ENCODE measurements at regions not wholly inside any gene's neighbourhood (a gene's known extent, or its start where the extent isn't known, plus 50 kb on each side); places are given as distances from the start of the nearest gene placed in this dataset.

DNA sequence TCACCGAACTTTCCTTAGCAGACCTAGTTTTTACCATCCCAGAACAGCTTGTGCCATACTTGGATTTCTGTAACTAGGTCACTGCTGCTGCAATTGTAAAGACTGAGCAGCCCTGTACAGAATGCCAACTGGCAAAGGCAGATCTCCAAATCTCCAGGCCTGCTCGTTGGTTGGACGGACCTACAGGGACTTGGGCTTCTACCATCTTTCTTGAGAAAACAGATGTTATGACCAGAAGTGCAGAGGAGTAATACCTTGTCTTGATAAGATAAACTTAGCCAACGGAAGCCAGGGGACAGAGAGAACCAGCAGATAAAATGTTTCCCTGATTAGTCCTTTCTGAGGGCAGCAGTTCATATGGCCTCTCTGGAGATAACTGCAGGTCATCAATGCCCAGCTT, 304.1 kb downstream of the RFPL4B start:
- TF ChIP-seq, protein P1, sequence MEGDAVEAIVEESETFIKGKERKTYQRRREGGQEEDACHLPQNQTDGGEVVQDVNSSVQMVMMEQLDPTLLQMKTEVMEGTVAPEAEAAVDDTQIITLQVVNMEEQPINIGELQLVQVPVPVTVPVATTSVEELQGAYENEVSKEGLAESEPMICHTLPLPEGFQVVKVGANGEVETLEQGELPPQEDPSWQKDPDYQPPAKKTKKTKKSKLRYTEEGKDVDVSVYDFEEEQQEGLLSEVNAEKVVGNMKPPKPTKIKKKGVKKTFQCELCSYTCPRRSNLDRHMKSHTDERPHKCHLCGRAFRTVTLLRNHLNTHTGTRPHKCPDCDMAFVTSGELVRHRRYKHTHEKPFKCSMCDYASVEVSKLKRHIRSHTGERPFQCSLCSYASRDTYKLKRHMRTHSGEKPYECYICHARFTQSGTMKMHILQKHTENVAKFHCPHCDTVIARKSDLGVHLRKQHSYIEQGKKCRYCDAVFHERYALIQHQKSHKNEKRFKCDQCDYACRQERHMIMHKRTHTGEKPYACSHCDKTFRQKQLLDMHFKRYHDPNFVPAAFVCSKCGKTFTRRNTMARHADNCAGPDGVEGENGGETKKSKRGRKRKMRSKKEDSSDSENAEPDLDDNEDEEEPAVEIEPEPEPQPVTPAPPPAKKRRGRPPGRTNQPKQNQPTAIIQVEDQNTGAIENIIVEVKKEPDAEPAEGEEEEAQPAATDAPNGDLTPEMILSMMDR (IDR thresholded peaks at IDR 0.05), result no peak

DNA sequence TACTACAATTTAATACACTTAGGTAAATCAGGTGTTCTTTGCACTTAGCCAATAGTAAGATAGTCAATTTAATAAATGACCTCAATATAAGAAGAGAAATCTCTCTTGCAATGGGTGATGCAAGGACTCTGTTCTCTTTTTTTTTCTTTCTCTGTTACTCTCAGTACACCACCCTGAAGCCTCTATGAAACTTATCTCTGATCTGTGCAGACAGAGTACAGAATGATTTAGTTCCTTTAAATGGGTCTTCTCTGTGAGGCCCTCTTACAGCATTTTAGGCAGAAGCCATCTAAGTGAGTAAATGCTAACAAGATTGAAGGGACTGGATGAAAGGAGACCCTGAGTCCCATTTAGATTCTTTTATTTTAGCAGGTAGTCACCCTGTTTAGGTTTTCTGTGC, 312.8 kb downstream of the RFPL4B start:
- TF ChIP-seq, protein P1 (IDR thresholded peaks at IDR 0.05), result no peak

DNA sequence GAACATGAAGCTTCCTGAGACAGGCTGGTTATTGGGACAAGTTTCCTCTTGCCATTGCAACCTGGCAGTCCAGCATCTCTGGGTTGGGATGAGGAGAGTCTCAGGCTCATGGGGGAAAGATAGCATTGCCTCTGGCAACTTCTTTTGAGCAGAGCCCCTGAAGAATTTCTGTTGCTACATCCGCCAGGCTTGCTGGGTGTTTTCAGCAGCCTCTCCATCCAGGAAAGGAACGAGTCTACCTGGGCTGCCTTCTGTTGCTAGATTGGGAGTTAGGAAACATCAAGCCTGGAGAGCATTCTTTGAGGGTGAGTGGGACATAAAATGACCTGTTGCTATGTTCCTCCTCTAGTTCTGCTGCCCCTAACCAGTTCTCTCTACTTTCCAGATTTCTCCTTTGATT, 313.5 kb downstream of the RFPL4B start:
- TF ChIP-seq, protein P1 (IDR thresholded peaks at IDR 0.05), result no peak

DNA sequence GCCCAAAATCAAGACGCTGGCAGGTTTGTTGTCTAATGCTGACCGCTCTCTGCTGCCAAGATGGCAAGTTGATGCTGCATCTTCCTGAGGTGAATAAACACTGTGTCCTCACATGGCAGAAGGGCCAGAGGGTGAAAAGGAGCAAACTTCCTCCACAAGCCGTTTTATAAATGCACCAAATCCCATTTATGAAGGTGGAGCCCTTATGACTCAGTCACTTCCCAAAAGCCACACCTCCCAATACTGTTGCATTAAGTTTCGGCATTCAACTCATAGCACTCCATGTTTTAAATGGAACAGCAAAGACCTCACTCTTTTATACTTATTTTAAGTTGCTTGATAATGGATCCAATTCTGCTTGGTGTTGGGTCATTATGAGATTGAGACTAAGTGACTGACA, 316.6 kb downstream of the RFPL4B start:
- TF ChIP-seq, protein P1 (IDR thresholded peaks at IDR 0.05), result no peak

DNA sequence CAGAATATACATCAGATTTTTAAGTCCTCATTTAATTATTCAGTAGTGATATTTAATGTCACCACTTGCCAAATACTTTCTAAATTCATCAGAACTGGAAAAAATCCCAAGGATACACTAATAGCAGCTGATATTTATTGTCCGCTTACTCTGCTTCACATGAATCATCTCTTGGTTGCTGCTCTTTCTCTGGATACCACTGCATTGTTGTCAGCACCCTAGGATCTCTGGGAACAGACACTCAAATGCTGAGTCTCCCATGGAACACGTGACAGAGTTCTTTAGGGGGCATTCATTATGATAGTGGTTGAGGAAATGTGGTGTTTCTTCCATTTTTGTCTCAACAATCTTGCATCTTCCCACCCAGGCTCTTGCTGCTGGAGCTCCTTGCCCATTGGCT, 318.0 kb downstream of the RFPL4B start:
- TF ChIP-seq, protein P1 (IDR thresholded peaks at IDR 0.05), result no peak

DNA sequence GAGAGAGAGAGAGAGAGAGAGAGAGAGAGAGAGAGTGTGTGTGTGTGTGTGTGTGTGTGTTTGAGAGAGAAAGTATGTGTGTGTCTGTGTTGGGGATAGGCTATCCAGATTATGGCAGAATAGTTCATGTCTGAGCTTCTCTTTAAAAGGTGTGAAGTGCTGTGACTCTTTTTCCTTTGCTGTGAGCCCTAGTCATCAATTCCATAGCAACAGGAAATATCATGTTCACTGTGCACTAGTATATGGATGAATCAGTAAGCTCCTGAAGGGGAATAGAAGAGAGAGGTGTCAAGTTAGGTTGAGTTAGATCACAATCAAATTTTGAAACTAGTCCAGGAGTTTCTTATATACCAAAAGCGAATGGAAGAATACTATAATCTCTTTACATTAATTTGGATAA, 318.7 kb downstream of the RFPL4B start:
- TF ChIP-seq, protein P1 (IDR thresholded peaks at IDR 0.05), result no peak

DNA sequence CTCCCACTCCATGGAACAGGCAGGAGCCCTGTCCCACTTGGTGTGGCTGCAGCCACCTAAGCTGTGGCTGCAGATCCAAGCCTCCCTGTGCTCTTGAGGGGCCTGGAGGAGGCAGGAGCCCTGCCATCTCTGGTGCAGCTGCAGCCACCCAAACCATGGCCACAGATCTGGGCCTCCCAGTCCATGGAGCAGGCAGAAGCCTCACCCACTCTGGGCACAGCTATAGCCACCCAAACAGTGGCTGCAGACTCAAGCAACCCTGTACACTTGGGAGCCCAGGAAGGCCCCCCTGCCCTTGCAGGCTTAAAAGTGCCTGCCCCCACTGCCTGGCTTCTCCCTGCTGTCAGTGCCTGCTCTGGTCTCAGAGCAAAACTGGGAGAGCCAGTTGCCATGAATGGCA, 320.3 kb downstream of the RFPL4B start:
- TF ChIP-seq, protein P1 (IDR thresholded peaks at IDR 0.05), result no peak

DNA sequence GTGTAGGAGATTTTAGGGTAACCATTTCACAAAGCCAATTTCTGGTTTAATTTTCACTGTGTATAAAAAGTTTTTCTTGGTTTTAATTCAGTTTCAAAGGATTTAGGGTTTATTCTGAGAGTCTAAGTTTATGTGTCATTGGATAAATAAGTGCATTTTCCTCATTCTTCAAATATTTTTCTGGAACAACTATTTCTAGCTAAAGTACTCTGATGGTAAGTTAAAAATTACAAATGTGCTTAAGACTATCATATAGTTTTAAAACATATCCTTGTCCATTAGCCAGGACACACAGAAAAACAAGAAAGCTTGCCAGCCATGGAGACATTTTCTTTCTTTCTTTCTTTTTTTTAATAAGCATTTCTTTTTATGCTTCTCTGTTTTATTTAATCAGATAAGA, 333.0 kb downstream of the RFPL4B start:
- TF ChIP-seq, protein P1 (IDR thresholded peaks at IDR 0.05), result no peak
